Brain microvascular endothelial cell (primary cell): ENCODE measurements at regions not wholly inside any gene's neighbourhood (a gene's known extent, or its start where the extent isn't known, plus 50 kb on each side); places are given as distances from the start of the nearest gene placed in this dataset.
"Not testable (repeated sequence)": the region's sequence is repeated elsewhere in the genome, so short reads cannot be mapped to it uniquely, and the experiment has no call there.

ENCODE experiments used
- DNase-seq: peaks from one replicate; pipeline ENCODE4 v3.0.0-alpha.2; 2020
- H3K27ac ChIP-seq: fragments of 250-450 bp; sonication (Bioruptor Pico); 2 replicates; pipeline ENCODE4 v1.5.1; 2020; ENCODE audit warnings: mild to moderate bottlenecking, moderate library complexity
- H3K27me3 ChIP-seq: fragments of 250-450 bp; sonication (Bioruptor Pico); replicated peaks from 2 replicates; pipeline ENCODE4 v1.5.1; 2020; ENCODE audit warnings: mild to moderate bottlenecking
- H3K36me3 ChIP-seq: fragments of 250-450 bp; sonication (Bioruptor Pico); replicated peaks from 2 replicates; pipeline ENCODE4 v1.5.1; 2020; ENCODE audit warnings: mild to moderate bottlenecking
- H3K4me3 ChIP-seq: 2 replicates; pipeline ENCODE4 v1.5.1; 2011; ENCODE audit warnings: low read depth, mild to moderate bottlenecking, control low read depth, low read length, moderate library complexity
- in situ Hi-C: cut with HindIII; loops from 2 replicates; pipeline ENCODE4 v1.10.0; 2017; ENCODE audit warnings: low sequenced_read_pairs, low pct_ligation_motif_present
- TF ChIP-seq, protein P1 (sequence below): IDR thresholded peaks from 2 replicates; pipeline ENCODE4 v1.5.1; 2011; ENCODE audit warnings: low read depth, mild to moderate bottlenecking, moderate library complexity, low read length, control low read depth, inconsistent platforms; ENCODE audit errors: missing control alignments

DNA sequence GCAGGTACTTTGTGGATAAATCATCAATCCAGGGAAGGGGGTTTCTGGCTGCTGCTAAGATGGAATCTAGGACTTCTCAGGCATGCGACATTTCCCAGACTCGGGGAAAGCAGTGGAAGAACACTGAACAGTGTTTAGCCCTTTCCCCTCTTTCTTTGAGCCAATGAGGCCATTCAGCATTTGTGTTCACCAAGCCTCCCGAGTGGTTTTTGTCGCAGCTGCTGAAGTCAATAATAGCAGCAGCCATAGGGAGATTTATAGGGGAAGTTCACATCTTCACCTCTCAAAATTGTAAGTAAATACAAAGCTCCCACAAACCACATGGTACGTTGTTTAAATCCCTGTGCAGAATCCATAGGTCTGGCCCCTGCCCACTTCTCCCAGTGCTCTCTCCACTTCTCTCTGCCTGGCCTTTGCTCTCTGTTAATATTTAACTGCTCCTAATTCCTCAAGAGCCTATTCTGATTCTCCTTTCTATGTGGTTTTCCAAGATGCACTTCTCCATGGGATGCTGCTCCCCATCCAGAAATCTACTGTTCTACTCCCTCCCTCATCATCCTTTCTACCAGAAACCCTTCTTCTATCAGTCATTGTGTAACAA, 230.7 kb downstream of the SHQ1 start:
- H3K27ac ChIP-seq = no peak overlapping the region
- DNase-seq = no peak
- in situ Hi-C loops = no loop called here
- no peak overlapping the region for H3K4me3 ChIP-seq
- TF ChIP-seq, protein P1, sequence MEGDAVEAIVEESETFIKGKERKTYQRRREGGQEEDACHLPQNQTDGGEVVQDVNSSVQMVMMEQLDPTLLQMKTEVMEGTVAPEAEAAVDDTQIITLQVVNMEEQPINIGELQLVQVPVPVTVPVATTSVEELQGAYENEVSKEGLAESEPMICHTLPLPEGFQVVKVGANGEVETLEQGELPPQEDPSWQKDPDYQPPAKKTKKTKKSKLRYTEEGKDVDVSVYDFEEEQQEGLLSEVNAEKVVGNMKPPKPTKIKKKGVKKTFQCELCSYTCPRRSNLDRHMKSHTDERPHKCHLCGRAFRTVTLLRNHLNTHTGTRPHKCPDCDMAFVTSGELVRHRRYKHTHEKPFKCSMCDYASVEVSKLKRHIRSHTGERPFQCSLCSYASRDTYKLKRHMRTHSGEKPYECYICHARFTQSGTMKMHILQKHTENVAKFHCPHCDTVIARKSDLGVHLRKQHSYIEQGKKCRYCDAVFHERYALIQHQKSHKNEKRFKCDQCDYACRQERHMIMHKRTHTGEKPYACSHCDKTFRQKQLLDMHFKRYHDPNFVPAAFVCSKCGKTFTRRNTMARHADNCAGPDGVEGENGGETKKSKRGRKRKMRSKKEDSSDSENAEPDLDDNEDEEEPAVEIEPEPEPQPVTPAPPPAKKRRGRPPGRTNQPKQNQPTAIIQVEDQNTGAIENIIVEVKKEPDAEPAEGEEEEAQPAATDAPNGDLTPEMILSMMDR = no peak
- no peaks in the 10 kb centered on the region for H3K27me3 ChIP-seq
- H3K36me3 ChIP-seq = no peaks in the 10 kb centered on the region

DNA sequence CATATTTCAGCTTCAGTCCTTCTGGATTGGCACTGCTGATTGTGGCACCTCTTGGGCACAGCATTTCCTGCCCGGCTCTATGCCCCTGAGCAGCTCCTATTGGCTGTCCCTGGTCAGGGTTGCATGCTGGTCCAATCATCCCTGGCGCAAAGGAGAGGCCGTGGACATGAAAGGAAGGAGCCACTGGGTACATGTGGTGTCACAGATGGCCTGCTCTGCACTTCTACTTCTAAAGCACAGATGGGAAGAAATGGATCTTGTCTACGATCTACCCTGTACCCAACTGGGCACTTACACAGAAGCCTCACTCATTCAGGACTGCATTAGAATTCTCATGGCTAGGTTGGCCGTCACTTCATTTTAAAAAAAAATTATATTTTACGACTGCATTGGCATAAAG, 232.5 kb downstream of the SHQ1 start:
- TF ChIP-seq, protein P1 = no peak
- Histone ChIP-seq H3K27ac (no peak overlapping the region), H3K27me3 (no peaks in the 10 kb centered on the region), H3K4me3 (no peak overlapping the region), H3K36me3 (no peaks in the 10 kb centered on the region)
- in situ Hi-C loops = no loop called here
- DNase-seq = no peak

DNA sequence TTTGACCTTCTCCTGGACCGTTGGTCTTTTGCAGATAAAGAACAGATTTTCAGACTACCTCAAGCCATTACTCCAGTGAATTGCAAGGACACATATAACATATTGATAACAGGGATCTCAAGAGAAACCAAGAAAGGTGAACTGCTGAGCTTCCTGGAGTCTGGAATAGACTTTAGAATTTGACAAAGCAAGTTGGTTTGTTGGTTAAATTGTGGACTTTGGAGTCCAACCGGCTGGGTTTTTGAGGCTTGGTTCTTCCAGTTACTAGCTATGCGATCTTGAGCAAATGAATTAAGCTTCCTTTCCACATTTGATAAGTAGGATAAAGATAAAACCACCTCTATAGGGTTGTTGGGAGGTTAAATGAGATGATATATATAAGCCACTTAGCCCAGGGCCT, 233.1 kb downstream of the SHQ1 start:
- no peak for DNase-seq
- Histone ChIP-seq H3K4me3 (no peak overlapping the region), H3K27me3 (no peaks in the 10 kb centered on the region), H3K36me3 (no peaks in the 10 kb centered on the region), H3K27ac (no peak overlapping the region)
- TF ChIP-seq, protein P1 = no peak
- in situ Hi-C loops = no loop called here

DNA sequence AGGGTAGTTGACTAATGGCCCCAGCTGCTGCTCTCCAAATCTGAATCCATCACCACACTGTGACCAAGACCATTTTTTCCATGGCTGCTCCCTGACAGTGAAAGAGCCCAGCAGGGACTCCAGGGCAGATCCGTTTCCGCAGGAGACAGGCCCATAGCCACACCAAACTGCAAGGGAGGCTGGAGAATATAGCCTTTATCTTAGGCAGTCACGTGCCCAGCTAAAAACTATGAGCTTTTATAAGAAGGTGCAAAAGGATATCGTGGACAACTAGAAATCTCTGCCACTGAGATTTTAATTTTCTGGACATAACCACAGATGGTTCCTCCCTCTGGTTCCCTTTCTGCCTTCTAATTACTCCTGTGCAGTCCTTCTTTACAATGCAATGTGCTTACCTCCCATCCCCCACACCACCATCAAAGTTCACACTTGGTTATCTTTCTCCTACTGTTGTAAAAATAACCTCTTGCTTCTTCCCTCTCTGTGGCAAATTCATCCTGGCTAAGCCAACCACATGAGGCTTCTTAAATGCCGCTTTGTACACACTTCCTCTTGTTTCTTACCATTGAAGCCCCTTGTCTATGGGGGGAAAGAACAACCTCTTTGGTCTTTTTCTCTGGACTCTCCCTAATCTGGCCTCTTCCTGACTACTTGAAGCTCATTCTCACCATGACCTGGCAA, 233.7 kb downstream of the SHQ1 start:
- Histone ChIP-seq H3K4me3 (no peak overlapping the region), H3K27ac (no peak overlapping the region), H3K36me3 (no peaks in the 10 kb centered on the region), H3K27me3 (no peaks in the 10 kb centered on the region)
- in situ Hi-C loops = no loop called here
- DNase-seq = no peak
- TF ChIP-seq, protein P1 = no peak

DNA sequence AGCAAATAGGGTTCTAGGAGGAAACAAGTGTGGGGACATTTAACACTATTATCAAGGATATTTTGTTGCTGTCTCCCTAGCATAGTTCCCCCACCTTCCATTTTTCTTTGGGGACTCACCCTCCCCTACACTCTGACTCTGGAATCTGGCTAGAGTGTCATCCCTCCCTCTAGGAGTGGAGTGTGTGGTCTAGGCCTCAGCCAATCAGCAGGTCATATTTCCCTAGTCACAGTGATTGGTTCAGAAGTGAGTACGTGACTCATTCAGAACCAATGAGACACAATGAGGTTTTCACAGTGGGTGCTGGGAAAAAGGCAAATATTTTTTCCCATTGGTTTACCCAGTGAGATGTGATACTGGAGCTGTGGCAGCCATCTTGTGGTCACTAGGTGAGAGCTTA, 234.4 kb downstream of the SHQ1 start:
- DNase-seq = no peak
- in situ Hi-C loops = no loop called here
- TF ChIP-seq, protein P1 = no peak

DNA sequence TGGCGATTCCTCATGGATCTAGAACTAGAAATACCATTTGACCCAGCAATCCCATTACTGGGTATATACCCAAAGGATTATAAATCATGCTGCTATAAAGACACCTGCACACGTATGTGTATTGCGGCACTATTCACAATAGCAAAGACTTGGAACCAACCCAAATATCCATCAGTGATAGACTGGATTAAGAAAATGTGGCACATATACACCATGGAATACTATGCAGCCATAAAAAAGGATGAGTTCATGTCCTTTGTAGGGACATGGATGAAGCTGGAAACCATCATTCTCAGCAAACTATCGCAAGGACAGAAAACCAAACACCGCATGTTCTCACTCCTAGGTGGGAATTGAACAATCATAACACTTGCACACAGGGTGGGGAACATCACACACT, 239.1 kb downstream of the SHQ1 start:
- H3K4me3 ChIP-seq, DNase-seq, H3K27ac ChIP-seq, H3K27me3 ChIP-seq, in situ Hi-C loops, H3K36me3 ChIP-seq: not testable (repeated sequence)

More for the DNA sequence above, 234.4 kb downstream of the SHQ1 start:
- Histone ChIP-seq H3K36me3 (no peaks in the 10 kb centered on the region), H3K27ac (no peak overlapping the region), H3K27me3 (no peaks in the 10 kb centered on the region), H3K4me3 (no peak overlapping the region)
